GM12864 (cell line): ENCODE measurements at regions not wholly inside any gene's neighbourhood (a gene's known extent, or its start where the extent isn't known, plus 50 kb on each side); places are given as distances from the start of the nearest gene placed in this dataset.

Source experiments
- DNase-seq: peaks from one replicate; pipeline ENCODE4 v3.0.0-alpha.2; 2011; ENCODE audit warnings: low read depth
- H3K4me3 ChIP-seq: 2 replicates; pipeline ENCODE4 v1.5.1; 2011; ENCODE audit warnings: mild to moderate bottlenecking, low read depth, low read length, control low read depth
- CTCF ChIP-seq: IDR thresholded peaks from 2 replicates; pipeline ENCODE4 v1.5.1; 2011; ENCODE audit warnings: low read depth, mild to moderate bottlenecking, moderate library complexity, low read length, control low read depth, inconsistent platforms; ENCODE audit errors: missing control alignments

- DNase-seq, result no peak
- H3K4me3 ChIP-seq, result no peak overlapping the region
- no peak for TF ChIP-seq CTCF
These were observed 240.0 kb downstream of the NXPE2 start for GRCh38 chr11:114918286-114918685.

GRCh38 chr11:114921697-114922096 is 243.4 kb downstream of the NXPE2 start:
- DNase-seq, result no peak
- TF ChIP-seq CTCF, result no peak
- no peak overlapping the region for H3K4me3 ChIP-seq

GRCh38 chr11:114924042-114924441 is 245.7 kb downstream of the NXPE2 start:
- no peak for DNase-seq
- no peak for TF ChIP-seq CTCF

GRCh38 chr11:114925591-114925990 is 247.3 kb downstream of the NXPE2 start:
- H3K4me3 ChIP-seq, result no peak overlapping the region
- no peak for DNase-seq
- no peak for TF ChIP-seq CTCF

More at GRCh38 chr11:114924042-114924441, 245.7 kb downstream of the NXPE2 start:
- no peak overlapping the region for H3K4me3 ChIP-seq

GRCh38 chr11:114928260-114928870 is 250.0 kb downstream of the NXPE2 start:
- no peak overlapping the region for H3K4me3 ChIP-seq
- no peak for TF ChIP-seq CTCF
- no peak for DNase-seq

- no peak for TF ChIP-seq CTCF
- no peak overlapping the region for H3K4me3 ChIP-seq
- no peak for DNase-seq
These were observed 251.1 kb downstream of the NXPE2 start for GRCh38 chr11:114929351-114930000.

GRCh38 chr11:114938799-114939198 is 260.5 kb downstream of the NXPE2 start:
- H3K4me3 ChIP-seq, result no peak overlapping the region
- no peak for DNase-seq
- TF ChIP-seq CTCF, result no peak
